WI38 (cell line): ENCODE measurements at regions not wholly inside any gene's neighbourhood (a gene's known extent, or its start where the extent isn't known, plus 50 kb on each side); places are given as distances from the start of the nearest gene placed in this dataset.

Experiments used
- H3K4me3 ChIP-seq: 2 replicates; pipeline ENCODE4 v1.5.1; 2011; ENCODE audit warnings: low read depth, mild to moderate bottlenecking, control low read depth, low read length
- TF ChIP-seq, protein P1 (sequence below): IDR thresholded peaks from 2 replicates; pipeline ENCODE4 v1.5.1; 2012; ENCODE audit warnings: low read depth, mild to moderate bottlenecking, control low read depth, low read length

- no peak overlapping the region for H3K4me3 ChIP-seq
- TF ChIP-seq, protein P1, sequence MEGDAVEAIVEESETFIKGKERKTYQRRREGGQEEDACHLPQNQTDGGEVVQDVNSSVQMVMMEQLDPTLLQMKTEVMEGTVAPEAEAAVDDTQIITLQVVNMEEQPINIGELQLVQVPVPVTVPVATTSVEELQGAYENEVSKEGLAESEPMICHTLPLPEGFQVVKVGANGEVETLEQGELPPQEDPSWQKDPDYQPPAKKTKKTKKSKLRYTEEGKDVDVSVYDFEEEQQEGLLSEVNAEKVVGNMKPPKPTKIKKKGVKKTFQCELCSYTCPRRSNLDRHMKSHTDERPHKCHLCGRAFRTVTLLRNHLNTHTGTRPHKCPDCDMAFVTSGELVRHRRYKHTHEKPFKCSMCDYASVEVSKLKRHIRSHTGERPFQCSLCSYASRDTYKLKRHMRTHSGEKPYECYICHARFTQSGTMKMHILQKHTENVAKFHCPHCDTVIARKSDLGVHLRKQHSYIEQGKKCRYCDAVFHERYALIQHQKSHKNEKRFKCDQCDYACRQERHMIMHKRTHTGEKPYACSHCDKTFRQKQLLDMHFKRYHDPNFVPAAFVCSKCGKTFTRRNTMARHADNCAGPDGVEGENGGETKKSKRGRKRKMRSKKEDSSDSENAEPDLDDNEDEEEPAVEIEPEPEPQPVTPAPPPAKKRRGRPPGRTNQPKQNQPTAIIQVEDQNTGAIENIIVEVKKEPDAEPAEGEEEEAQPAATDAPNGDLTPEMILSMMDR: no peak
These were observed 397.6 kb upstream of the BOD1L1 start for GRCh38 chr4:14025111-14025510.

DNA sequence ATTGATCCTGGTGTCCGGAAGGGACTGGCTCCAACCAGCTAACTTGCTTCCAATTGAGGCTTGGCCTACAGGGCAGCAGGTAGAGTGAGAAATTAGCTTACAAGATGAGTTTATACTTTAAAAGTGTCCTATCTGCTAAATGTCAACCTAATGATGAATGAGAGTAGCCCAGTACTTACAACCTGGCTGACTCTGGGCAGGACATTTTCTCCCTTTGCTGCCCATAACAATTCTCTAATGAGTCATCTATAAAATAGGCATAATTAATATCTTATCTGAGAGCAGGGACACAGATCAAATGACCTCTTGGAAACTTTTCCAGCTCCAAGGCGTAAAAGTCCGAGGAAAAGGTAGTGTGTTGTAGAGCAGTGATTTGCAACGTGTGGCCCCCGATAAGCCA, 398.4 kb upstream of the BOD1L1 start:
- no peak overlapping the region for H3K4me3 ChIP-seq
- TF ChIP-seq, protein P1: no peak

- H3K4me3 ChIP-seq: no peak overlapping the region
- TF ChIP-seq, protein P1: no peak
These were observed 401.3 kb upstream of the BOD1L1 start for GRCh38 chr4:14028862-14029261.

GRCh38 chr4:14035076-14035475, 407.6 kb upstream of the BOD1L1 start:
- H3K4me3 ChIP-seq: no peak overlapping the region
- TF ChIP-seq, protein P1: no peak

DNA sequence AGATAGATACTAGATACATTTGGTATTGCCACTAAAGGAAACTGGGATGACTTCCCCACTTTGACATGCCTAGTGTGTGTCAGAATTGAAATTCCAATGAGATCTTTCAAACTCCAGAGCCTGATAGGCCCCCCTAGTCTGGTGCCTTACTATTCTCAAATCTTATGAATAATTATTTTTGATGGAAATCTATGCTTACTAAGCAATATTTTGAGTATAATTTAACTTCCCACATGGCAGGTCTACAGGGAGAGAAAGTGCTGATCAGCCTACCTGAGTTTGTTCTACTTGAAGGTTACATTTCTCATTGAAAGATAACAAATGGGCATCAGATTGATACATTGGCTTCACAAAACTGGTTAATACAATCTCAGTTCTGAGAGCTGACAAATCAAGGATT, 415.7 kb upstream of the BOD1L1 start:
- TF ChIP-seq, protein P1: no peak
- no peak overlapping the region for H3K4me3 ChIP-seq

GRCh38 chr4:14046642-14047041, 419.1 kb upstream of the BOD1L1 start:
- H3K4me3 ChIP-seq: no peak overlapping the region
- TF ChIP-seq, protein P1: no peak

DNA sequence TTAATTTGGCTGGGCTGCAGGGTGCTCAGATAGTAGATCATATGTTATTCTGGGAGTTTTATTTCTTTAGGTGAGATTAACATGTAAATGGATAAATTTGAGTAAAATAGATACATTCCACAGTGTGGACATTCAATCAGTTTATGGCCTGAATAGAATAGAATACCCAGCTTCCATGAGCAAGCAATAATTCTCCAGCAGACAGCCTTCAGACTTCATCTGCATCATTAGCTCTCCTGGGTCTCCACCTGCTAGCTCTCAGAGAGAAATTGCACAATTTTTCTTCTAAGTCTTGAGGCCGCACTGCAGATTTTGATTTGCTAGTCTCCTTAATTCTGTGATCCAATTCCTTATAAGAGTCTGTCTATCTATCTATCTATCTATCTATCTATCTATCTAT, 420.3 kb upstream of the BOD1L1 start:
- no peak overlapping the region for H3K4me3 ChIP-seq
- TF ChIP-seq, protein P1: no peak
